ENCODE measurements at regions not wholly inside any gene's neighbourhood (a gene's known extent, or its start where the extent isn't known, plus 50 kb on each side); places are given as distances from the start of the nearest gene placed in this dataset.

- Histone ChIP-seq H3K9me3 (ENCODE audit: control insufficient read depth, insufficient read depth, low read depth, low read length) (no peaks in the 10 kb centered on the region), H3K36me3 (ENCODE audit: control insufficient read depth, insufficient read depth, low read length) (no peaks in the 10 kb centered on the region), H3K27ac (ENCODE audit: low read depth, low read length) (no peak overlapping the region), H3K9ac (ENCODE audit: low read length) (no peak overlapping the region), H3K4me3 (ENCODE audit: low read depth, low read length) (no peak overlapping the region), H3K4me1 (ENCODE audit: control insufficient read depth, insufficient read depth, low read length) (no peaks in the 10 kb centered on the region), H3K27me3 (ENCODE audit: control insufficient read depth, insufficient read depth, low read length) (no peaks in the 10 kb centered on the region)
Measured at GRCh38 chr3:99339222-99339621, 299.2 kb upstream of the COL8A1 start.

- H3K4me1 ChIP-seq (ENCODE audit: control insufficient read depth, insufficient read depth, low read length): no peaks in the 10 kb centered on the region
- no peak overlapping the region for H3K4me3 ChIP-seq (ENCODE audit: low read depth, low read length)
- H3K27me3 ChIP-seq (ENCODE audit: control insufficient read depth, insufficient read depth, low read length): no peaks in the 10 kb centered on the region
- no peak overlapping the region for H3K9ac ChIP-seq (ENCODE audit: low read length)
- no peaks in the 10 kb centered on the region for H3K9me3 ChIP-seq (ENCODE audit: control insufficient read depth, insufficient read depth, low read depth, low read length)
- no peak overlapping the region for H3K27ac ChIP-seq (ENCODE audit: low read depth, low read length)
- H3K36me3 ChIP-seq (ENCODE audit: control insufficient read depth, insufficient read depth, low read length): no peaks in the 10 kb centered on the region
Measured at GRCh38 chr3:99332718-99333117, 305.7 kb upstream of the COL8A1 start.

GRCh38 chr3:99332276-99332675 is 306.1 kb upstream of the COL8A1 start:
- H3K36me3 ChIP-seq (ENCODE audit: control insufficient read depth, insufficient read depth, low read length): no peaks in the 10 kb centered on the region
- H3K9ac ChIP-seq (ENCODE audit: low read length): no peak overlapping the region
- no peaks in the 10 kb centered on the region for H3K27me3 ChIP-seq (ENCODE audit: control insufficient read depth, insufficient read depth, low read length)
- H3K9me3 ChIP-seq (ENCODE audit: control insufficient read depth, insufficient read depth, low read depth, low read length): no peaks in the 10 kb centered on the region
- H3K27ac ChIP-seq (ENCODE audit: low read depth, low read length): no peak overlapping the region
- H3K4me3 ChIP-seq (ENCODE audit: low read depth, low read length): no peak overlapping the region
- no peaks in the 10 kb centered on the region for H3K4me1 ChIP-seq (ENCODE audit: control insufficient read depth, insufficient read depth, low read length)

GRCh38 chr3:99330924-99331532 is 307.4 kb upstream of the COL8A1 start:
- Histone ChIP-seq H3K4me3 (ENCODE audit: low read depth, low read length) (no peak overlapping the region), H3K9ac (ENCODE audit: low read length) (no peak overlapping the region), H3K4me1 (ENCODE audit: control insufficient read depth, insufficient read depth, low read length) (no peaks in the 10 kb centered on the region), H3K9me3 (ENCODE audit: control insufficient read depth, insufficient read depth, low read depth, low read length) (no peaks in the 10 kb centered on the region), H3K27ac (ENCODE audit: low read depth, low read length) (no peak overlapping the region), H3K27me3 (ENCODE audit: control insufficient read depth, insufficient read depth, low read length) (no peaks in the 10 kb centered on the region), H3K36me3 (ENCODE audit: control insufficient read depth, insufficient read depth, low read length) (no peaks in the 10 kb centered on the region)

GRCh38 chr3:99330281-99330680 is 308.1 kb upstream of the COL8A1 start:
- Histone ChIP-seq H3K9ac (ENCODE audit: low read length) (no peak overlapping the region), H3K27me3 (ENCODE audit: control insufficient read depth, insufficient read depth, low read length) (no peaks in the 10 kb centered on the region), H3K4me1 (ENCODE audit: control insufficient read depth, insufficient read depth, low read length) (no peaks in the 10 kb centered on the region), H3K9me3 (ENCODE audit: control insufficient read depth, insufficient read depth, low read depth, low read length) (no peaks in the 10 kb centered on the region), H3K36me3 (ENCODE audit: control insufficient read depth, insufficient read depth, low read length) (no peaks in the 10 kb centered on the region), H3K4me3 (ENCODE audit: low read depth, low read length) (no peak overlapping the region), H3K27ac (ENCODE audit: low read depth, low read length) (no peak overlapping the region)

- Histone ChIP-seq H3K9ac (ENCODE audit: low read length) (no peak overlapping the region), H3K4me1 (ENCODE audit: control insufficient read depth, insufficient read depth, low read length) (no peaks in the 10 kb centered on the region), H3K27ac (ENCODE audit: low read depth, low read length) (no peak overlapping the region), H3K27me3 (ENCODE audit: control insufficient read depth, insufficient read depth, low read length) (no peaks in the 10 kb centered on the region), H3K36me3 (ENCODE audit: control insufficient read depth, insufficient read depth, low read length) (no peaks in the 10 kb centered on the region), H3K4me3 (ENCODE audit: low read depth, low read length) (no peak overlapping the region), H3K9me3 (ENCODE audit: control insufficient read depth, insufficient read depth, low read depth, low read length) (no peaks in the 10 kb centered on the region)
Measured at GRCh38 chr3:99325402-99325801, 313.0 kb upstream of the COL8A1 start.

GRCh38 chr3:99324636-99325203 is 313.7 kb upstream of the COL8A1 start:
- H3K9me3 ChIP-seq (ENCODE audit: control insufficient read depth, insufficient read depth, low read depth, low read length): no peaks in the 10 kb centered on the region
- no peaks in the 10 kb centered on the region for H3K36me3 ChIP-seq (ENCODE audit: control insufficient read depth, insufficient read depth, low read length)
- no peak overlapping the region for H3K4me3 ChIP-seq (ENCODE audit: low read depth, low read length)
- no peak overlapping the region for H3K9ac ChIP-seq (ENCODE audit: low read length)
- no peaks in the 10 kb centered on the region for H3K27me3 ChIP-seq (ENCODE audit: control insufficient read depth, insufficient read depth, low read length)
- H3K4me1 ChIP-seq (ENCODE audit: control insufficient read depth, insufficient read depth, low read length): no peaks in the 10 kb centered on the region
- H3K27ac ChIP-seq (ENCODE audit: low read depth, low read length): no peak overlapping the region

- Histone ChIP-seq H3K4me1 (ENCODE audit: control insufficient read depth, insufficient read depth, low read length) (no peaks in the 10 kb centered on the region), H3K9me3 (ENCODE audit: control insufficient read depth, insufficient read depth, low read depth, low read length) (no peaks in the 10 kb centered on the region)
Measured at GRCh38 chr3:99323940-99324339, 314.5 kb upstream of the COL8A1 start.

GRCh38 chr3:99322551-99322950 is 315.8 kb upstream of the COL8A1 start:
- H3K4me1 ChIP-seq (ENCODE audit: control insufficient read depth, insufficient read depth, low read length): no peaks in the 10 kb centered on the region
- no peak overlapping the region for H3K4me3 ChIP-seq (ENCODE audit: low read depth, low read length)
- no peaks in the 10 kb centered on the region for H3K36me3 ChIP-seq (ENCODE audit: control insufficient read depth, insufficient read depth, low read length)
- no peaks in the 10 kb centered on the region for H3K27me3 ChIP-seq (ENCODE audit: control insufficient read depth, insufficient read depth, low read length)
- no peak overlapping the region for H3K27ac ChIP-seq (ENCODE audit: low read depth, low read length)
- no peak overlapping the region for H3K9ac ChIP-seq (ENCODE audit: low read length)
- no peaks in the 10 kb centered on the region for H3K9me3 ChIP-seq (ENCODE audit: control insufficient read depth, insufficient read depth, low read depth, low read length)

More at GRCh38 chr3:99323940-99324339, 314.5 kb upstream of the COL8A1 start:
- no peak overlapping the region for H3K27ac ChIP-seq (ENCODE audit: low read depth, low read length)
- H3K4me3 ChIP-seq (ENCODE audit: low read depth, low read length): no peak overlapping the region
- no peaks in the 10 kb centered on the region for H3K27me3 ChIP-seq (ENCODE audit: control insufficient read depth, insufficient read depth, low read length)
- no peaks in the 10 kb centered on the region for H3K36me3 ChIP-seq (ENCODE audit: control insufficient read depth, insufficient read depth, low read length)
- H3K9ac ChIP-seq (ENCODE audit: low read length): no peak overlapping the region

GRCh38 chr3:99321261-99321660 is 317.1 kb upstream of the COL8A1 start:
- H3K27ac ChIP-seq (ENCODE audit: low read depth, low read length): no peak overlapping the region
- no peaks in the 10 kb centered on the region for H3K27me3 ChIP-seq (ENCODE audit: control insufficient read depth, insufficient read depth, low read length)
- H3K4me1 ChIP-seq (ENCODE audit: control insufficient read depth, insufficient read depth, low read length): no peaks in the 10 kb centered on the region
- H3K9me3 ChIP-seq (ENCODE audit: control insufficient read depth, insufficient read depth, low read depth, low read length): no peaks in the 10 kb centered on the region
- H3K36me3 ChIP-seq (ENCODE audit: control insufficient read depth, insufficient read depth, low read length): no peaks in the 10 kb centered on the region
- no peak overlapping the region for H3K9ac ChIP-seq (ENCODE audit: low read length)
- H3K4me3 ChIP-seq (ENCODE audit: low read depth, low read length): no peak overlapping the region

GRCh38 chr3:99319961-99320360 is 318.4 kb upstream of the COL8A1 start:
- H3K27ac ChIP-seq (ENCODE audit: low read depth, low read length): no peak overlapping the region

More at GRCh38 chr3:99319961-99320360, 318.4 kb upstream of the COL8A1 start:
- no peak overlapping the region for H3K9ac ChIP-seq (ENCODE audit: low read length)
- H3K27me3 ChIP-seq (ENCODE audit: control insufficient read depth, insufficient read depth, low read length): no peaks in the 10 kb centered on the region
- H3K9me3 ChIP-seq (ENCODE audit: control insufficient read depth, insufficient read depth, low read depth, low read length): no peaks in the 10 kb centered on the region
- H3K4me1 ChIP-seq (ENCODE audit: control insufficient read depth, insufficient read depth, low read length): no peaks in the 10 kb centered on the region
- no peaks in the 10 kb centered on the region for H3K36me3 ChIP-seq (ENCODE audit: control insufficient read depth, insufficient read depth, low read length)
- H3K4me3 ChIP-seq (ENCODE audit: low read depth, low read length): no peak overlapping the region

All from HUES6 (cell line).